NOMO-1 treated with dmso at 0.1 percent for 144 hours (cell line): ENCODE measurements at regions not wholly inside any gene's neighbourhood (a gene's known extent, or its start where the extent isn't known, plus 50 kb on each side); places are given as distances from the start of the nearest gene placed in this dataset.
"Not testable (repeated sequence)": the region's sequence is repeated elsewhere in the genome, so short reads cannot be mapped to it uniquely, and the experiment has no call there.

Experiments used
- DNase-seq: peaks from one replicate; lab custom pipeline; 2025; ENCODE audit not compliant: unreplicated experiment; lab: John Stamatoyannopoulos, UW

GRCh38 chr1:232322162-232322734 is 307.7 kb downstream of the SIPA1L2 start:
- DNase-seq: no peak

- no peak for DNase-seq
These were observed 310.3 kb downstream of the SIPA1L2 start for GRCh38 chr1:232319518-232320210.

- DNase-seq: no peak
These were observed 310.9 kb downstream of the SIPA1L2 start for GRCh38 chr1:232319072-232319471.

GRCh38 chr1:232318143-232318542 is 311.8 kb downstream of the SIPA1L2 start:
- no peak for DNase-seq

- no peak for DNase-seq
These were observed 312.6 kb downstream of the SIPA1L2 start for GRCh38 chr1:232317350-232317749.

GRCh38 chr1:232316864-232317263 is 313.1 kb downstream of the SIPA1L2 start:
- no peak for DNase-seq

- DNase-seq: not testable (repeated sequence)
These were observed 316.1 kb downstream of the SIPA1L2 start for GRCh38 chr1:232313876-232314275.

GRCh38 chr1:232310541-232310940 is 319.4 kb downstream of the SIPA1L2 start:
- DNase-seq: no peak

- no peak for DNase-seq
These were observed 321.3 kb downstream of the SIPA1L2 start for GRCh38 chr1:232308616-232309015.

- DNase-seq: no peak
These were observed 322.5 kb downstream of the SIPA1L2 start for GRCh38 chr1:232307296-232308017.

- DNase-seq: no peak
These were observed 323.5 kb downstream of the SIPA1L2 start for GRCh38 chr1:232306269-232306961.

- no peak for DNase-seq
These were observed 324.9 kb downstream of the SIPA1L2 start for GRCh38 chr1:232305050-232305449.

GRCh38 chr1:232303222-232303620 is 326.7 kb downstream of the SIPA1L2 start:
- no peak for DNase-seq

- DNase-seq: no peak
These were observed 327.3 kb downstream of the SIPA1L2 start for GRCh38 chr1:232302376-232303221.

- DNase-seq: no peak
These were observed 328.7 kb downstream of the SIPA1L2 start for GRCh38 chr1:232301246-232301645.

- no peak for DNase-seq
These were observed 329.5 kb downstream of the SIPA1L2 start for GRCh38 chr1:232300466-232300865.

- no peak for DNase-seq
These were observed 333.5 kb downstream of the SIPA1L2 start for GRCh38 chr1:232296461-232296860.

GRCh38 chr1:232293361-232293760 is 336.6 kb downstream of the SIPA1L2 start:
- no peak for DNase-seq

GRCh38 chr1:232292818-232293217 is 337.1 kb downstream of the SIPA1L2 start:
- peak; percentile 6 for DNase-seq

- no peak for DNase-seq
These were observed 337.7 kb downstream of the SIPA1L2 start for GRCh38 chr1:232292239-232292638.

- DNase-seq: no peak
These were observed 338.3 kb downstream of the SIPA1L2 start for GRCh38 chr1:232291681-232292080.
